NCI-H2171 treated with DMSO at 0.1 percent for 48 hours (cell line): ENCODE measurements at regions not wholly inside any gene's neighbourhood (a gene's known extent, or its start where the extent isn't known, plus 50 kb on each side); places are given as distances from the start of the nearest gene placed in this dataset.
"Not testable (repeated sequence)": the region's sequence is repeated elsewhere in the genome, so short reads cannot be mapped to it uniquely, and the experiment has no call there.

ENCODE experiments used
- DNase-seq: peaks from one replicate; lab custom pipeline; 2025; lab: John Stamatoyannopoulos, UW

DNA sequence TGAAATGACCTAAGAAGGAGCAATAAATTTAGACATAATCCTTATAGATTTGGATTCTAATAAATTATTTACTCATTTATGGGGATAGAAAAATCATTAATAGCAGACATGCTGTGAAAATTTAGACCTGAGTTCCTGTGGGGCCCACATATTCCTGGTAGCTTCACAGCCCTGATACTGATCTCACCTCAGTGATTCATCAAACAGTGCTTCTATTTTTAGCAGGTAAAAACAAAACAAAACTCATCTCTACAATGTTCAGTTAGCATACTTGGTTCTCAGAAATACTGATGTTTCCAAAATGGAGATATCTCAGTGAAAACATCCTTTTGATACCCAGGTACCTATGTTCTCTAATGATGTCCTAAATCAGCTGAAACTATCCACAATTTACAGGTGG lies 841.1 kb upstream of the SORCS1 start:
- DNase-seq = no peak

DNA sequence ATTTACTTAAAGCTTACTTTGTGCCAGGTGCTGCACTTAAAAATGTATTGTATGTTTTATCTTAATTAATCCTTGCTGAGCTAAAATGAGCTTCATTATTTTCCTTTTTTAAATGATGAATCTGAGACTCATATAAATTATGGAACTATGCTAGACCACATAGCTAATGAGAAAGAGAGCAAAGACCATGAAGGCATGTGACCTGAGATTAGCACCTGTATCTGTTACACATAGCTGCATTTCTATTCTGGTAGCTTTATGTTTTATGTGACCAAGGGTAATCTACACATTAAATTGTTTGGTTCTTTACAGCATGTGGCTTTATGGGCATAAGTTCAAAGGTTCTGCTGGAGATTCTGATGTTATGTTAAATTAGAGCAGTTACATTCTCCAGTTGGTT lies 839.1 kb upstream of the SORCS1 start:
- no peak for DNase-seq

DNA sequence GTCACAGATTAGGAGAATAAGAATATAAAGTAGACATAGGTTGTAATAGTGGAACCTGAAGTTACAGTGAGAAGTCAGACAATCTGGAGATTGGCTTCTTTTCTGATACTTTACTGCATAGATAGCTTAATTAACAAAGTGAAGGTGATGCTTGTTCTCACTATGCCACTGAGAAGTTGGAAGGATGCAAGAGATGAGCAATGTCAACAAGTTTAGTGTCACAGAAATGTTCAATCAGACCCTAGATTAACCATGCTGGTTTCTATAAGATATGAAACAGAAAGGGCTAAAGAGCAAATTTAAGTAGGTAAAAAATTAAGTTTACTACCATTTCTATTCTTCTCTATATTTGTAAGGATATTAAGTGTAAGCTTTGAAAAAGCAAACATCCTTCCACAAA lies 838.6 kb upstream of the SORCS1 start:
- no peak for DNase-seq

DNA sequence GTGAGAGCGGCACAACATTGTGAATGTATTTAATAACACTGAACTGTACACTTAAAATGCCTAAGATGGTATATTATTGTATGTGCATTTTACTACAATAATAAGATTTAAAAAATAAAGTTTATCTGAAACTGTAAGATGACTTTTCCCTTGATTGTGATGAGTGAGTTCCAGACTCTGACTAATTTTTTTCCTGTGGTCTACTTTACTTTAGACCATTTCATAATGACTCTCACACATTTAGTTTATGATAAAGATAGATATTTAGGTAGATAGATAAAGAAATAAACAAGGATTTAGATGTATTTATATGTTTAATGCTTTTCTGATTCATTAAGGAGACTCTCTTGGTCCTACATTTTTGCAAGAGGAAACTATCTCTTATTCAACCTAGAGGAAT lies 835.9 kb upstream of the SORCS1 start:
- no peak for DNase-seq

DNA sequence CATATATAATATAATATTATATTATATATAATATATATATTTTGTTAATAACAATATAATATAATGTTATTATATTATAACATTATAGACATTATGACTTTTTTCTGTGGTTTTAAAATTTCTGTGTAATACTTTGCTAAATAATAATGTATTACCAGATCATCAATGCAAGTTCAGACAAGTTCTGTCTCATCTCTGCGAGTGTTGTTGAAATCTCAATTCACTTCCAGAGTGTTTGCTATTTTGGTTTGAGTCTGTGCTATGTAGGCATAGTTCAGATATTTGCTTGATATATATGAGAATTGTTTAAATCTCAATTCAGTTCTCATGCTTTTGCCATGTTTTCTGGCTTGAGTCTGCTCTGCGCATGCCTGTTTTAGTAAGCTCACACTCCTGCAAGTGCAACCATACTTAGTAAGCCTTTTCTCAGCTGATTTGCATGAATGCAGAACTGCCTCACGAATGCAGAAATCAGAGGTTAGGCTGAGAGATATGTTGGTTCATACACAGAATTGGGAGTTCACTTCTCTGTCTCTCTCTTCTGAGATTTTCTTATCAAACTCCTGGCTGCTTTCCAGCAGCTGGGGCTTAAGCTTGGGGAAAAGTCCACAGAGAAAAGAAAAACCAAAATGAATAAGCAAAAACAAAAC lies 830.2 kb upstream of the SORCS1 start:
- no peak for DNase-seq

DNA sequence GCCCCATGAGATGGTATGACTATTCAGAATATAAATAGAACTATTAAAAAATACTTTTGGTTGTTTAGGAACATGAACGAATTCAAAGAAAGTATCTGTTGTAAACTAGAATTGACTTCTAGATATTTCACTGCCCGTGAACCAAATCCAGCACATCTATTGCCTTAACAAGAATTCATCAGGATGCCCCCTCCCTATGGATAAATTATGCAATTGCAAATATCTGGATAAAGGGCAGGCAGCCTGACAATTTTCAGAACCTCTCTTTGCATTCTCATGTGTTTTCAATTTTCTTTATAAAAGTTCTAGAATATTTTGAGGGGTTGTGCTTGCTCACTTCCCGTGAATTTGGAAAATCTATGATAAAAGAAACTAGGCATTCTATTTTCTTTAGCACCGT lies 822.1 kb upstream of the SORCS1 start:
- DNase-seq = no peak

DNA sequence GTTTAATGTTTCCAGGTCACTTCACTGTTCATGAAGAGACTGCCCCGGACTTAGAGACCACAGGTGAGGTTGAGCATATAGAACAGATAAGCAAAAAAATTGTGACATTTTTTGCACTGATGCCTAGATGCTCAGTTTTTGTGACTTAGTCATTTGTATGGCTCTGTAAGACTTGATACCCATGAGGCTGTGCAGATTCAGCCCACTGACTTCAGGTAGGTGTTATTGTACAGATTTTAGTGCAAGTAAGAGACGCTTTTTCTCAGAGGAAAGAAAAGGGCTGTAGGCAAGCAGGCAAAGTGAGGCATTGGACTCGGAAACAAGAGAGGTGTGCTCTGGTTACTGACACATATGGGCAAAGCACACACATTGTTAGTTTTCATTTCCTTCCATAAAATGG lies 820.1 kb upstream of the SORCS1 start:
- no peak for DNase-seq

DNA sequence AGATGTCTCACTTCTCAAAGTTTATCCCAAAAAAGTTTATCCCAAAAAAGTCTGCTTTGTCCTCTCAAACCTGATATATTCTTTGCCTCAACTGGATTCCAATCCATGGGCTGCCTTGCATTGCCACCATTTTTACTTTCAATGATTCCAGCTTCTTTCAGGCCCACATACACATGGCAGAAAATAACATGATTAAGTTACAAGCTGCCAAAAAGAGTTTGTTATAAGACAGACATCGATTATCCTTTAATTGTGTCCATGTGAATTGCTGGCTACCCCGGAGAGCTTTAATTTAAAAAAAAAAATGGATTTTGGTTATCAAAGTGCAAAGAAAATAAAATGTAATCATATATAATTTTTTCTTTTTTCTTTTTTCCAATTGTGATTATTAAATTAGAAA lies 819.6 kb upstream of the SORCS1 start:
- no peak for DNase-seq

DNA sequence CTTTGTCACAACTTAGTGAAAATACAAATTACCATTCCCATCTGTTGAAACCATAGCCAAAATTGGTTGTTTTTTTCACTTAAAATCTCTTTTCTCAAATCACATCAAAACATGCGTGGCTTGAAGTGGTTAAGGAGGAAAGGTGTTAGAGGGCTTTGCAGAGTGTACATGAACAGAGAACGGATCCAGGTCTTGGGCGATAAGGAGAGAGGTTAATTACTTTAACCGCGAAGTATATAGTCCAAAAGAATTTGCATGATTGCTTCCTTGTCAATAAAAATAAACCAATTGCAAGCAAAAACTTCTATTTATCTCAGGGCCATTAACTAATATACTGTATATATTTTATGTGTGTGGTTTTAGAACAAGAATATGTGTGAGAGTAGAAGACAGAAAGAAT lies 813.9 kb upstream of the SORCS1 start:
- DNase-seq = no peak

DNA sequence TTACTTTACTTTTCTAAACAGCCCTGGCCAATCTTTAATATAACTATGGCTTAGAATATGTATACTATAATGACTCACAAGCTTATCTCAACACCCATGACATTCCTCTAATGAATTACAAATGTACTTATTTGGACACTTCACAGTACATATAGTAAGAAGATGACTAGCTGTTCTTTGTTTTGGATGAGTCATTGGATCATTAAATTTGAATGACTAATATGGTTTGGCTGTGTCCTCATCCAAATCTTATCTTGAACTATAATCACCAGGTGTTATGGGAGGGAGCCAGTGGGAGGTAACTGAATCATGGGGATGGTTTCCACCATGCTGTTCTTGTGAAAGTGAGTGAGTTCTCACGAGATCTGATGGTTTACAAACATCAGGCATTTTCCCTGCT lies 807.5 kb upstream of the SORCS1 start:
- DNase-seq = no peak

DNA sequence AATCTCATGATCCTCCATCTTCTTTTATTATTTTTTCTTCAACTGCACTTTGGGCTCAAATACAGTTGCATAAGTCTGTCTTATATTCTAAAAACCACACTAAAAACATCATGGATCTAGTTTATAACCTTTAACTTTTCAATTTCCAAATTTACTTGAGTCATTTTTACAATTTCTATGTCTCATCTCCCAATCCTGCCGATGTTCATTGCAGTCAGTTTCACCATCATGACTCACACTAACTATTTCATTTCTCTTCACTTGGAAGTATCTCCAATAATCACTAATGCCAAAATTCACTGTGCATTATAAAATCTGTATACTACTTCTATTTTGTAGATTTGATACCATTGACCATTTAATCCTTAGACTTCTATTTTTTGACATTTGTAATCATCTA lies 806.9 kb upstream of the SORCS1 start:
- DNase-seq = no peak

DNA sequence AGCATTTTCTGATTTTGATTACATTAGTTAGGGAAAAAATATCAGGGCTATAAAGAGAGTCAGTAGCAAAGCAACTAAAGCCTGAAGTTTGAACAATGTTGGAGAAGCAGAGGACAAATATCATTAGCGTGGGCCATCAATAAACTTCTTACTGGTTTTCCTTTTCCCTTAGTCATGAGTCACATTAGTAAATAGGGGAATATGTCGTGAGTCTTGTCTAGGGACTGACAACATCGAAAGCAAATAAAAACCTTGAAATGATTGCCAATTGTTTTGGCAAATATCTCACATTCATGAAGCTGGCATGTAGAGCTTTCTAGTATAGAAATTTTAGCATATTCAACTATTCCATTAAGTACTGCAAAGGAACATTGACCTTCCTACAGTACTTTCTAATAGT lies 806.0 kb upstream of the SORCS1 start:
- no peak for DNase-seq

DNA sequence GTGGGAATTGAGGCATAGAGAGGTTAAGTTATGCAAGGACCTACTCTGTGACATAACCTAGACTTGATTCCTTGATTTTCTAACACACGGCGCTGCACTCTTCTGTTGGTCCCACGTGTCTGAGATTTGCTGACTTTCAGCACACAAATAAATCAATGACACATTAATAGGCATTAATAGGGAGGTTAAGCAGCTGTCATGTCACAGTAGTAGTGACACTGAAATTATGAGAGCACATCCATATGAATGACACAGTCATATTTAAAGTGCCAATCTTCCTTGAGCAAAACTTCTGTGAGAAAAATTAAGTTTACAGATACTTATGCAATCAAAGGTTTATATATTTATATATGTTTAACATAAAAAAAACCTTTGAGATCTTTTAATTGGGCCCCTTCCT lies 805.4 kb upstream of the SORCS1 start:
- no peak for DNase-seq

DNA sequence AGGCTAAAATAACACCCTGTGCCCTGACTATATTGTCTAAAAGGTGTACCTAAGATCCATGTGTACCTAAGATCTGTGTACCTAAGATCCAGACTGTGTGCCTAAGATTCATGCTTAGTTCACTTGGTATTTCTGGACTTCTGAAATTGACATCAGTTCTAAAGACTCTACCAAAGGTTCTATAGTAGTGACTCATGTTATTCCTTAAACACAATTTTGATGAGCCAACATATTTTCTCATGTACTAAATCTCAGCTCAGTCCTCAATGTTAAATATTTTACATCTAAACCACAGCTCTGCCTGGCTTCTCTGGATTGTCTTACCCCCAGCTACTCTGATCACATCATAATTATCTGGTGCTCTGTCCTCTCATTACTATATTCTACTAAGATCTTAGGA lies 802.3 kb upstream of the SORCS1 start:
- DNase-seq = no peak

DNA sequence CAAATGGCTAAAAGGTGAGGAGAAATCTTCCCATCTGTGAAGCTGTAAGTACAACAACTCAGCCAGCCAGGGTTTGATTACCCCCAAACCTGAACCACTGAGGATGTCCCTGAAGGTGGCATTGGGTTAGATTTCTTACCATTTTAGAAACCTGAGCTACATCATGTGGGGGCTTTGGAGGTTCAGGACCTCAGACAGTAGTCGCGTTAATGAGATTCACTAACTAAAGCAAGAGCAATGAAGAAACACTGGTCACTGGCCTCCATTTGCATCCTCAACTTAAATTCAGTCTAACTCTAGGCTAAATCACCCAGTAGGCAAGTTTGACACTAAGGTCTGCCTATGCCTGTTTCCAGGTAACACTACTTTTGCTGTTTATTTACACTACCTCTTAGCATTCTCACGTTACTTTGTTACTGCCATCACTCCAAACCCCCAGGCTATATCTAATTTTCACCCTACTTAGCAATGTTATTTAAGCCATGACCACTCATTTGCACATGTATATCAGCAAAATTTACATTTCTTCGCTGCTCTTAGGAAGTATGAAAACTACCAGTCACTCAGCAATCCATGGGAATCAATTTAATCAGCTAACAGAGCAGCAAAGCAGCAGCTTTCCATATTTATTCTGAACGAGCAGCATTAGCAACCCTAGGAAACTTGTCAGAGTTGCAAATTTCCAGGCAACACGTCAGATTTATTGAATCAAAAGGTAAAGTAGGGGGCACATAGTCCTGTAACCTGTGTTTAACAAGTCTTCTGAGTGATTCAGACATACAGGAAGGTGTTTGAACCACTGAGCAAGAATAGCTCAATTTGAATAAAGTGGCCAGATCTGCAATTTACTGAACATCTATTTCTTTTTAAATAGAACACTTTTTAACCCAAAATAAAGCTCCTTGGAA lies 788.4 kb upstream of the SORCS1 start:
- DNase-seq = no peak

DNA sequence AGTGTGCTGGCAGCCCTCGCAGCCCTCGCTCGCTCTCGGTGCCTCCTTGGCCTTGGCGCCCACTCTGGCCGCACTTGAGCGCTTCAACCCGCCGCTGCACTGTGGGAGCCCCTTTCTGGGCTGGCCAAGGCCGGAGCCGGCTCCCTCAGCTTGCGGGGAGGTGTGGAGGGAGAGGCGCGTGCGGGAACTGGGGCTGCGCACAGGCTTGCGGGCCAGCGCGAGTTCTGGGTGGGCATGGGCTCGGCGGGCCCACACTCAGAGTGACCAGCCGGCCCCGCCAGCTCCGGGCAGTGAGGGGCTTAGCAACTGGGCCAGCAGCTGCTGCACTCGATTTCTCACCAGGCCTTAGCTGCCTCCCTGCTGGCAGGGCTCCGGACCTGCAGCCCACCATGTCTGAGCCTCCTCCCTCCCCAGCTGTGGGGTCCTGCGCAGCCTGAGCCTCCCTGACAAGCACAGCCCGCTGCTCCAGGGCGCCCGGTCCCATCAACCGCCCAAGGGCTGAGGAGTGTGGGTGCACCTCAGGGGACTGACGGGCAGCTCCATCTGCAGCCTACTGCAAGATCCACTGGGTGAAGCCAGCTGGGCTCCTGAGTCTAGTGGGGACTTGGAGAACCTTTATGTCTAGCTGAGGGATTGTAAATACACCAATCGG lies 786.0 kb upstream of the SORCS1 start:
- DNase-seq = not testable (repeated sequence)

DNA sequence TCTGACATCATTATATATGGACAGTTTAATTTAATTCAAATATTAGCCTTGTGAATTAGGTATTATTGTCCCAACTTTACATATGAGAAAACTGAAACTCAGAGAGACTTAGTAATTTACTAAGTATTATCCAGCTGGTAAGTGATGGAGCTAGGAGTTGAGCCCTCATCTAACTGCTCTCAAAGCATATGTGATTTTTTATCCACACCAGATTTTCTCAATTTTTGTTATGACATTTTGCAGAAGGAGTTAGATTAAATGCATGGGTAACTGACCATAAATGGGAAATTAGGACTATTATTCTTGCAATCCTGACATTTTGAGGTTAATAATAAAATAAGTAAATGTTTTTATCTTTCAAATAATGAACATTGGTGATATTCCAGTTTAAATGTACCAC lies 778.3 kb upstream of the SORCS1 start:
- DNase-seq = no peak

DNA sequence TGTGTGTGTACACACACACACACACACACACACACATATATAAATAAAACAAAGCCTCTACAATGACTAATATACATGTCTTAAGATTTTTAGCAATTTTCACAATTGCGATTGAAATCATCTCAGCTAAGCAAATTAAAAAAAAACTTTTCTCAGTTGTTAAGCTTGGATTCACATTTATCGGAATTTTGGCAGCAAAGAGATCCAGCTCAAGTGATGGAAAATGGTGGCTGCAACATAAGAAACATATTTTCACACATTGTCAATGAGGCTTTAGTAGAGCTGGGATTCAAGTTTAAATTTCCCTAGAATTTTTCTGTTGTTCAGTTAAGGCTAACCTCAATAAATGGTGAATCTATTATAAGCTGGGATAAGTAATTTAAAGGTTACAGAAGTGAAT lies 768.6 kb upstream of the SORCS1 start:
- no peak for DNase-seq

DNA sequence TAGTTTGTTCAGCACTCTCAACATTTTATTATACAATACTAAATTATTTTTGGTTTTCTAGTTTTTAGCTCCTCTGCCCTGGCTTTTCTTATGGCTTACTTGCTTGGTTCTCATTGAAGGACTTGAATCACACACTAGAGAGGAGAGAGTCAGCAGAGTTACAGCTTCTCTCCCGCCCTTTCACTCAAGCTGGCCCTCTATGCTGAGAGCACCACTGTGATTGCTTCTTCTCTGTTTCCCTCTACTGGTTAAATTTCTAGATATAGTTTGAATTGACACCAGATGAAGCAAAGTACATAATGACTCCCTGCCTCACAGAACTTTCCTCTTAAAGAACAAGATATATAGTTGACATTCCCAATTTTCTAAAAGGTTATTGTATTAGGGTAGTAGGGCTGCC lies 767.3 kb upstream of the SORCS1 start:
- no peak for DNase-seq

DNA sequence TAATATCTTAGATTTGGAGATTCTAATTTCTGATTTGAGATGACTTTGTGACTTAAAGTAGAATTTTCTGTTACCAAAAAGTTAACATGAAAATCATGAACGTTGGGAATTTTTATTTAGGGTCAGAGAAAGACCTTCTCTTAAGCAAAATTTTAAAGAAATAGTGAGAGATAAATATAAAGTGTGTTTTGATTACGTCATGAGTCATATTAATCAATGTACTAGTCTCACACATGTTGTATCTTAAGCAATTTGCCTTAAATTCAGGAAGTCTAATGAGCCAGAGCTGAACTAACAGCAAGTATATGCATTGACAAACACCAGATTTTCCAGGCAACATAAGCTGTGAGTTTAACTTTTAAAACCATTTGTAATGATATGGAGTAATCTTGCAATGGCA lies 765.5 kb upstream of the SORCS1 start:
- no peak for DNase-seq

DNA sequence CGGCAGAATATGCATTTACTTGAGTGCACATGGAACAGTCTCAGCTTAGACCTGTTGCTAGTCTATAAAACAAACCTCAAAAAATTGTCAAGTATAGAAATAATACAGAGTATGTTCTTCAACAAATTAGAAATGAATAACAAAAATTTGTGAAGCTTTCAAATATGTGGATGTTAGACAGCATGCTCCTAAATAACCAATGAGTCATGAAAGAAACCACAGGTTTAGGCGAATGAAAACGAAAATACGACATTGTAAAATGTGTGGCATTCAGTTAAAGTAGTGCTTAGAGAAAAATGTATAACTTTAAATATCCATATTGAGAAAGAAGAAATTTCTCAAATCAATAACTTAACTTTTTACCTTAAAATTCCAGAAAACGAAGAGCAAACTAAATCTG lies 760.0 kb upstream of the SORCS1 start:
- no peak for DNase-seq

DNA sequence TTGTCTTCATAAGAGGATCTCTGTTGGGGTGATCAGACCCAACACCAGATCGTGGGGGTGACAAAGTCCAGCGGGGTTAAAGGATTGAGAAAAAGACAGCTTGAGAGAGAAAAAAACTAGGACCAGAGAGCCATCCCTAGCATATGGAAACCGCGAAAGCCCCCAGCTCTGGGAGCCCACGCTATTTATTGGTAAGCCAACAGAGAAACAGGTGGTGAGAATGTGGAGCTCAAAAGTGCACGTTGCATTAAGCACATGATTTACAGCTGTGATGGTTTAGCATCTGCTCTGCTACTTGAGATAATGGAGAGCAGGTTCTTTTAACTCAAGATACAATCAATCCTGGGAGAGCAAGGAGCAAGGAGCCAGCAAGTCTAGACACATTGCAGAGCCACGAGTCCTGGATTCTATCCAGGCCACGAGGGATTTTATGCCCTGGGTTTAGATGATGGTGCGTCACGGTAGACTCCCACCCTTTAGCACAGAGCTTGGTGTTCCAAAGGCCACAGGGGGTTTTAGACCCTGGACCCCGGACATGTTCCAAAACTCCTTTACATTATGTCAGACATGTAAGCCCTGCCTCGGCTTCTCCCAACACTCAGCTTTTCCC lies 755.2 kb upstream of the SORCS1 start:
- DNase-seq = peak; percentile 4

DNA sequence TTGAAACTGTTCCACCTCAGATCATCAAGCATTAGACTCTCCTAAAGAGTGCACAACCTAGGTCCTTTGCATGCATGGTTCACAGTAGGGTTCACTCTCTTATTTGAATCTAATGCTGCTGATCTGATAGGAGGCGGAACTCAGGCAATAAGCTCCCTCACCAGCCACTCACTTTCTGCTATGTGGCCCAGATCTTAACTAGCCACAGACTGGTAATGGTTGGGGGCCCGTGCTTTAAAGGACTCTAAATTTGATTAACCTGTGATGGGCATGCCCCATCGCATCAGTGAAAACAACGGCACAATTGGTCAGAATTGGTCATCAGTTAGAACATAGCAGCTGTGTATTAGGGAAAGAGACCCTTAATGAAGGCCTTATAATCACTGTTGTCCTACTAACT lies 753.7 kb upstream of the SORCS1 start:
- no peak for DNase-seq
